RPMI8226 (cell line): ENCODE measurements at regions not wholly inside any gene's neighbourhood (a gene's known extent, or its start where the extent isn't known, plus 50 kb on each side); places are given as distances from the start of the nearest gene placed in this dataset.

Experiments used
- DNase-seq: peaks from one replicate; pipeline ENCODE4 v3.0.0-alpha.2; 2015

- DNase-seq, result peak; percentile 71
Measured at GRCh38 chr2:176653479-176654443, 384.5 kb downstream of the MTX2 start.

GRCh38 chr2:176656038-176656775, 387.0 kb downstream of the MTX2 start:
- no peak for DNase-seq

DNA sequence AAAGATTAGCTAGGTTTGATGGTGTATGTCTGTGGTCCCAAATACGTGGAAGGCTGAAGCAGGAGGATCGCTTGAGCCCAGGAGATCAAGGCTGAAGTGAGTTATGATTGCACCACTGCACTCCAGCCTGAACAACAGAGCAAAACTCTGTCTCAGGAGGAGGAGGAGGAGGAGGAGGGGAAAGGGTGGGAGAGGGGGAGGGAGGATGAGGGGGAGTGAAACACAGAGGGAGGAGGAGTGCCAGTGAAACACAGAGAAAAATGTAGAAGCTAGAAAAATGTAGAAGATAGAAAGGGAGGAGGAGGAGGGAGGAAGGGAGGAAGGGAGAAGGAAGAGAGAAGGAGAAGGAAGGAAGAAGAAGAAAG, 387.5 kb downstream of the MTX2 start:
- DNase-seq, result no peak

- no peak for DNase-seq
Measured at GRCh38 chr2:176657393-176657792, 388.2 kb downstream of the MTX2 start.

GRCh38 chr2:176658708-176659107, 389.5 kb downstream of the MTX2 start:
- DNase-seq, result no peak

DNA sequence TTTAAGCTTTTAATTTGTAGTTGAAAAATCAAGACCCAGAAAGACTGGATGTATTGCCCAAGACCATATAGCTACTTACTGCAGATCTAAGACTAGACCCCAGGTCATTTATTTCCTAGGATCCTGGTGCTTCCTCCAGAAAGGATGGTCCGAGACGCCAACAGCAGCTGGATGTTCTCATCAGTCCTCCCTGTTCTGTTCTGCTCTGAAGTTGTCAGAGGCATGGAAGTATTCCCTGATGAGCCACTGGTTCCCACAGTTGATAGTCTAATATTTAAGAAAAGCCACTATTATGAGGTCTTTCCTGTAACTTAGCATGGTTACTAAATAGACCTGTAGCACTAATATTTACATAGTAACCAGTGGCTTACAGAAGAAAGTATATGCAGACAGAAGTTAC, 393.5 kb downstream of the MTX2 start:
- no peak for DNase-seq

GRCh38 chr2:176664478-176664877, 395.2 kb downstream of the MTX2 start:
- DNase-seq, result no peak

- DNase-seq, result no peak
Measured at GRCh38 chr2:176665086-176665485, 395.8 kb downstream of the MTX2 start.

DNA sequence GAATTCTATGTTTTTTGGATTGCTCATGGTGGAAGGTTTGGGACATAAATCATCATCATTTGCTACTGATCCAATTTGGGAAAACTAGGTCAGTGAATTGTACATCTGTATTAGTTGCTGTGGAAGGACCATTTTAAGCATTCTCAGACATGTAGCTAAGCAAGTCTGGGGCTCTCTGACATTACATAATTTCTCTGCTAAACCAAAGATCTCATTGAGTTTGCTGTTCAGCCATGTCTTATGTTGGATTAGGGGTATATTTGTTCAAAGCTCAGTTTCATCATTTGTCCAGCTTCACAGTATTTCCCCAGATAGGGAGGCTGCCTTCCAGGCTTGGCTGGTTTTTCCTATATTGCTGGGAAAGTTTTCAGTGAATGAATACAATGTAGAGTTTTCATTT, 399.7 kb downstream of the MTX2 start:
- no peak for DNase-seq

DNA sequence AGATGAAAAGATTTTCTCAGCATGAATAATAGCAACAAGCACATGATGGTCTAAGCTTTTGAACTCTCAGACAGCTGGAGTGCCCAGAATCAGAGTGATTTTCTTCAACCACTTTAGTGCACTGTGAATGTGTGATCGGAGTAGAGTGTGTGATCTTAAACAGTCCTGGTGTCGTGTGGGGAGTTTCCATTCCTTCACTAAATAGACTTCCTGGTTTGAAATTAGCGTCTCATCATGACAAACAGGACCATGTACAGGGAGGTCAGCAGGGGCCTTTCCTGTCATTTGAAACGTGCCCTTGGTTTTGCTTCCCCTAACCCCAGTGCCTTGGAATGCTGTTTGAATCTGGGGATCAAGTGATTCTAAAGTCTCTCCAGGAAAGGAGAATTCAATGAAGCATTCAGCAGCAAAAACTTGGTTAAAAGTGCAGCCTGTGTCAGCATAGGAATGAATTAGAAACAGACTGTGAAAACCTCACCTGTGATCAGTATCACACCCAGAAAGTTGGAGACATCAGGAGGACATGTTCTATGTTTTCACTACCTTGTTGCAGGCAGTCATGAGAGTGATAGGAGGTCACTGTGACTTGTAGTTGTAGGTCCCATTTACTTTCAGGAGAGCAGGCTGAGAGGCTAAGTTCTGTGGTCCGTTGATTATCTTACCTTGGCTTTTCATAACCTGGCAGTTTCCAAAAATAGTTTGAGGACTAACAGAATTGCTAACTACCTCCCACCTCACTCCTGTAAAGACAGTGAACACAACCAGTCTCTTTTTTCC, 400.3 kb downstream of the MTX2 start:
- DNase-seq, result no peak

GRCh38 chr2:176675271-176675949, 406.2 kb downstream of the MTX2 start:
- no peak for DNase-seq

DNA sequence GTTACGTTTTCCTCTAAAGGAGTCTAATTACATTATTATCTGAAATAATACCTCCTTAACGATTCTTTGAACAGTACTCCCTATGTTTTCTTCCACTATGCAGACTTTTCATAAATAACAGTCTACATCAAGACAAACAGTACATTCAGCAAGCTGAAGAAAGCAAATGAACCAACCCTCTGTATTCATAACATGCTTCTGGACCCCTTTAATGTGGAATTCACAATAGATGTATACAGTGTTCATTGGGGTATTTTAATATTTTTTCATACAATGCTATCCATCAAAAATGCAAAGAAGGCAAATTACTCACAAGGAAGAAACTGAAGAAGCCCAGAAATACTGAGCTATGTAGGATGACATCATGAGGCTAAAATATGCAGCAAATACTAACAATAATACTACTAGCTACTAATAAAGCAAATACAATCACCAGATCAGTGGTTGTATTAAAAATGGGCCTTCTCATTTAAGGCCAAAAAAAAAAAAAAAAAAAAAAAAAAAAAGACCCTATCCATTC, 408.6 kb downstream of the MTX2 start:
- no peak for DNase-seq

- no peak for DNase-seq
Measured at GRCh38 chr2:176678571-176678970, 409.3 kb downstream of the MTX2 start.

- no peak for DNase-seq
Measured at GRCh38 chr2:176679061-176679669, 409.9 kb downstream of the MTX2 start.

GRCh38 chr2:176680916-176681516, 411.8 kb downstream of the MTX2 start:
- no peak for DNase-seq

GRCh38 chr2:176681584-176682115, 412.4 kb downstream of the MTX2 start:
- DNase-seq, result no peak

DNA sequence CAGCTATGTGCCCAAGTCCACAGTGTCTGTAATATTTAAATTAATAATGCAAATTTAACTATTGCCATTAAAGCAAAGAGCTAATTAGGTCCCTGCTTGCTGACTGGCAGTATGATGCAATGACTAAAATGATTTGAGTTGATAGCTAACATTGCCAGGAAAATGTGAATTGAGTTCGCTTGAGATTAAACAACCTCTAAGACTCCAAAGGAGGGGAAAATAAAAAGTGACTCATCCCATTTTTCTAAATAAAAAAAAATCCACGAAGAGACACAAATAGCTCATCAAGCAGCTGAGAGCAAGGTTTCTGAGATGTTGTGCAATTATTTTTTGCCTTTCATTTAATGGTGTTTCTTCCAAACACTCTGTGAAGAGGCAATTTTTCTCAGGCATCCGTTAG, 413.0 kb downstream of the MTX2 start:
- DNase-seq, result no peak

- DNase-seq, result no peak
Measured at GRCh38 chr2:176683618-176684111, 414.4 kb downstream of the MTX2 start.

- no peak for DNase-seq
Measured at GRCh38 chr2:176685908-176686307, 416.7 kb downstream of the MTX2 start.

DNA sequence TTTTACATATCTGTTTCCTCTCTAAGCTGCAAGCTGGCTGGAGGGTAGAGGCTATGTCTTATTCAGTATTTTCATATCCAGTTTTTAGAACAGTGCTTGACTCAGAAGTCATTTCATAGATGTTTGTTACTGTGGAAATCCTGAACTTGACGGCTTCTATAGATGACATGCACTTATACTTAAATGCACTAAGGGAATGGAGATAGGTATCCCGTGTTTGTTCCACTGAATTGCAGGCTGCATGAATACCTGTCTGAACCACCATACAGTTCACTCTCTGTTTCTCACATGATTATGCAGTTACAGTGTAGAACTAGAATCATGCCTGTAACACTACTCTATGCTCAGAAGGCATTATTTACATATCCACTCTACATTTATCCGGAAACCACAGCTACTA, 417.1 kb downstream of the MTX2 start:
- no peak for DNase-seq

- no peak for DNase-seq
Measured at GRCh38 chr2:176687342-176687741, 418.1 kb downstream of the MTX2 start.
